GM12878 (cell line): ENCODE measurements at regions not wholly inside any gene's neighbourhood (a gene's known extent, or its start where the extent isn't known, plus 50 kb on each side); places are given as distances from the start of the nearest gene placed in this dataset.

Experiments
- ATAC-seq: fragments of 200-7000 bp; cut with Tn5 transposase; 3 replicates; pipeline ENCODE4 v1.9.1; 2020; ENCODE audit warnings: mild to moderate bottlenecking, moderate library complexity
- BruUV-seq: library from RNA; stranded (reverse); fragments of 400-500 nt; replicated peaks from 2 replicates; lab custom pipeline; 2021; lab: Mats Ljungman, UMichigan
- CTCF ChIA-PET: fragments of 300-600 bp; sonication (Branson Sonifier 250); formaldehyde crosslinking; extraction: SDS; loops from one replicate; lab custom pipeline; 2021; ENCODE audit warnings: inconsistent platforms; lab: Yijun Ruan, JAX
- POLR2A ChIA-PET: fragments of 350-600 bp; formaldehyde crosslinking; extraction: SDS; loops from one replicate; lab custom pipeline; 2021; ENCODE audit warnings: inconsistent platforms; lab: Charles Lee
- RAD21 ChIA-PET: fragments of 300-600 bp; sonication (Branson Sonifier 250); formaldehyde crosslinking; loops from one replicate; lab custom pipeline; 2023; ENCODE audit warnings: antibody characterized with exemption; ENCODE audit not compliant: unreplicated experiment; lab: Charles Lee
- SMC1A ChIA-PET: fragments of 300-600 bp; sonication (Branson Sonifier 250); formaldehyde crosslinking; loops from one replicate; lab custom pipeline; 2023; ENCODE audit not compliant: unreplicated experiment, uncharacterized antibody; lab: Charles Lee
- DNase-seq: peaks from one replicate; pipeline ENCODE4 v3.0.0-alpha.2; 2011; ENCODE audit warnings: low read depth, low spot score
- FAIRE-seq: peaks from 3 replicates; lab custom pipeline; 2011; peaks lifted over from hg19 to GRCh38; lab: Jason Lieb, UNC
- H2AFZ ChIP-seq: 2 replicates; pipeline ENCODE4 v1.6.0; 2011; ENCODE audit warnings: low read depth, low read length, control low read depth; ENCODE audit not compliant: control insufficient read depth
- H3K27ac ChIP-seq: 2 replicates; pipeline ENCODE4 v1.5.1; 2011; ENCODE audit warnings: control low read depth; ENCODE audit not compliant: control insufficient read depth, insufficient read depth
- H3K27me3 ChIP-seq, 2 experiments: replicated peaks in 1 of 2; 2 replicates each; pipeline versions ENCODE4 v1.6.0 to v1.6.1; 2011; ENCODE audit warnings: low read length in 1 of 2; ENCODE audit not compliant: control insufficient read depth in 2 of 2, insufficient read depth in 2 of 2
- H3K36me3 ChIP-seq, 2 experiments: 2 replicates each; pipeline ENCODE4 v1.5.1; 2011; ENCODE audit warnings: low read length in 1 of 2; ENCODE audit not compliant: control insufficient read depth in 2 of 2, insufficient read depth in 2 of 2
- H3K4me1 ChIP-seq: 2 replicates; pipeline ENCODE4 v1.6.1; 2011; ENCODE audit warnings: mild to moderate bottlenecking, low read length, moderate library complexity, mixed read lengths; ENCODE audit not compliant: control insufficient read depth, insufficient read depth
- H3K4me2 ChIP-seq: 2 replicates; pipeline ENCODE4 v1.6.0; 2011; ENCODE audit warnings: control low read depth; ENCODE audit not compliant: control insufficient read depth, insufficient read depth
- H3K4me3 ChIP-seq: fragments of 200-600 bp; sonication (generic); 2 replicates; pipeline ENCODE4 v1.5.1; 2016
- H3K79me2 ChIP-seq: 2 replicates; pipeline ENCODE4 v1.6.0; 2011; ENCODE audit warnings: low read length; ENCODE audit not compliant: control insufficient read depth, insufficient read depth
- H3K9ac ChIP-seq: 2 replicates; pipeline ENCODE4 v1.8.0; 2011; ENCODE audit warnings: low read length, control low read depth, mixed read lengths; ENCODE audit not compliant: control insufficient read depth, insufficient read depth
- H3K9me3 ChIP-seq: replicated peaks from 3 replicates; pipeline ENCODE4 v1.5.1; 2011; ENCODE audit warnings: mild to moderate bottlenecking, low read length; ENCODE audit not compliant: control insufficient read depth, insufficient read depth
- H4K20me1 ChIP-seq: 2 replicates; pipeline ENCODE4 v1.6.0; 2011; ENCODE audit not compliant: control insufficient read depth, insufficient read depth
- FOXM1 ChIP-seq: IDR thresholded peaks from 2 replicates; pipeline ENCODE4 v1.6.1; 2012; ENCODE audit warnings: low read depth, mild to moderate bottlenecking, inconsistent platforms, low read length, moderate library complexity
- HDAC6 ChIP-seq: fragments of 200-600 bp; sonication (generic); IDR thresholded peaks from one replicate; pipeline ENCODE4 v1.8.0; 2017; ENCODE audit warnings: antibody characterized with exemption; ENCODE audit not compliant: unreplicated experiment
- JUNB ChIP-seq: IDR thresholded peaks from 2 replicates; pipeline ENCODE4 v1.6.1; 2016; ENCODE audit warnings: antibody characterized with exemption, mild to moderate bottlenecking
- LARP7 ChIP-seq: fragments of 450-650 bp; IDR thresholded peaks from 2 replicates; pipeline ENCODE4 v1.6.1; 2017; ENCODE audit warnings: mild to moderate bottlenecking
- MEF2B ChIP-seq: fragments of 450-650 bp; IDR thresholded peaks from 2 replicates; pipeline ENCODE4 v1.6.1; 2018; ENCODE audit warnings: mild to moderate bottlenecking, moderate library complexity; ENCODE audit not compliant: partially characterized antibody, poor library complexity, severe bottlenecking
- NBN ChIP-seq: fragments of 450-650 bp; IDR thresholded peaks from 2 replicates; pipeline ENCODE4 v1.6.1; 2016
- NFYB ChIP-seq: IDR thresholded peaks from 2 replicates; pipeline ENCODE4 v1.6.1; 2011; ENCODE audit warnings: low read depth, mild to moderate bottlenecking, low read length, improper control_type of control experiment, moderate library complexity; ENCODE audit not compliant: insufficient read depth
- POLR2AphosphoS5 ChIP-seq: IDR thresholded peaks from 2 replicates; pipeline ENCODE4 v1.6.1; 2011; ENCODE audit warnings: mild to moderate bottlenecking, low read length, inconsistent platforms
- SIN3A ChIP-seq: IDR thresholded peaks from 2 replicates; pipeline ENCODE4 v1.6.1; 2012; ENCODE audit warnings: low read depth, low read length, improper control_type of control experiment
- TAF1 ChIP-seq: IDR thresholded peaks from 2 replicates; pipeline ENCODE4 v1.6.1; 2011; ENCODE audit warnings: mild to moderate bottlenecking, low read depth, low read length, borderline replicate concordance
- WGBS: methylation state at CpG from one replicate; pipeline ENCODE4 v1.1.6; 2016; ENCODE audit warnings: low lambda C conversion rate; ENCODE audit not compliant: insufficient replicate concordance, insufficient coverage; ENCODE audit errors: missing lambda C conversion rate; 5-methylcytosine and 5-hydroxymethylcytosine counted together
- in situ Hi-C: fragments of 300-500 bp; cut with MboI; formaldehyde crosslinking; loops from 9 replicates; pipeline ENCODE4 v1.14.3; 2018; ENCODE audit warnings: mixed read lengths
- intact Hi-C: fragments of 100-400 bp; cut with micrococcal nuclease; formaldehyde crosslinking; loops from one replicate; pipeline ENCODE4 v1.14.2; 2022; ENCODE audit not compliant: unreplicated experiment
- TF ChIP-seq, protein P1 (sequence below): fragments of 450-650 bp; formaldehyde crosslinking; IDR thresholded peaks from 2 replicates; pipeline ENCODE4 v1.5.0; 2022; ENCODE audit warnings: mild to moderate bottlenecking, missing genetic modification characterization
- TF ChIP-seq, protein P2 (sequence below): IDR thresholded peaks from 2 replicates; pipeline ENCODE4 v1.6.1; 2012; ENCODE audit warnings: improper control_type of control experiment, low read depth, low read length; ENCODE audit not compliant: insufficient replicate concordance

DNA sequence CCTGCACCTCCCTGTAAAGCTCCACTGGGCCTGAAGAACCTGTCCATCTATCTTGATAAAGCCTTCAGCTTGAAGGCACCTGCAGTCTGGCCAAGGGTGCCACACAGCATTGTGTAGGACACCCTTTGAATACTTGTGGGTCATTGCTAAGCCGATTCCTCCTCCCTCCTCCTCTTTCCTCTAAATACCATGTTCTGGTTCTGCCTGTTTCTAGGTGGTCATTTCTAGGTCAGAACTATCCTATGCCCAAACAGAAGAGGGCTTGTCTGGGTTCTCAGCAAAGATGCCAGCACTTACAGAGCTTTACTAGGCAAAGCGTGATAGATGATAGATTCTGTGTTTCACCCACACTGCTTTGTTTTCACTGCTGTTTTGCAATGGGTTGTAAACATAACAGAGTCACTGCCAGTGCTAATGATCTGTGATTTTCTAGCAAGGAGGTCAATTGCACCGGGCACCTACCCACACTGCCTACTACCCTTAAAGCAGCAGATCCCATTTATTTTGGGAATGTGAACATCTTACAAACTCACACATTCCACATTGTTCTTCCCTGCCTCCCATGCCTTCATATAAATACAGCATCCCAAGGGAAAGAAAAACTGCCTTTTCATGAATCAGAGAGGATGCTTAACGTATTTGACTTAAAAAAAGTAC lies 279.1 kb upstream of the PITRM1 start (continued):
- TF ChIP-seq, protein P1, sequence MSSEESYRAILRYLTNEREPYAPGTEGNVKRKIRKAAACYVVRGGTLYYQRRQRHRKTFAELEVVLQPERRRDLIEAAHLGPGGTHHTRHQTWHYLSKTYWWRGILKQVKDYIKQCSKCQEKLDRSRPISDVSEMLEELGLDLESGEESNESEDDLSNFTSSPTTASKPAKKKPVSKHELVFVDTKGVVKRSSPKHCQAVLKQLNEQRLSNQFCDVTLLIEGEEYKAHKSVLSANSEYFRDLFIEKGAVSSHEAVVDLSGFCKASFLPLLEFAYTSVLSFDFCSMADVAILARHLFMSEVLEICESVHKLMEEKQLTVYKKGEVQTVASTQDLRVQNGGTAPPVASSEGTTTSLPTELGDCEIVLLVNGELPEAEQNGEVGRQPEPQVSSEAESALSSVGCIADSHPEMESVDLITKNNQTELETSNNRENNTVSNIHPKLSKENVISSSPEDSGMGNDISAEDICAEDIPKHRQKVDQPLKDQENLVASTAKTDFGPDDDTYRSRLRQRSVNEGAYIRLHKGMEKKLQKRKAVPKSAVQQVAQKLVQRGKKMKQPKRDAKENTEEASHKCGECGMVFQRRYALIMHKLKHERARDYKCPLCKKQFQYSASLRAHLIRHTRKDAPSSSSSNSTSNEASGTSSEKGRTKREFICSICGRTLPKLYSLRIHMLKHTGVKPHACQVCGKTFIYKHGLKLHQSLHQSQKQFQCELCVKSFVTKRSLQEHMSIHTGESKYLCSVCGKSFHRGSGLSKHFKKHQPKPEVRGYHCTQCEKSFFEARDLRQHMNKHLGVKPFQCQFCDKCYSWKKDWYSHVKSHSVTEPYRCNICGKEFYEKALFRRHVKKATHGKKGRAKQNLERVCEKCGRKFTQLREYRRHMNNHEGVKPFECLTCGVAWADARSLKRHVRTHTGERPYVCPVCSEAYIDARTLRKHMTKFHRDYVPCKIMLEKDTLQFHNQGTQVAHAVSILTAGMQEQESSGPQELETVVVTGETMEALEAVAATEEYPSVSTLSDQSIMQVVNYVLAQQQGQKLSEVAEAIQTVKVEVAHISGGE (CRISPR knock-in tag) = no peak
- TF ChIP-seq, all 136 proteins: peak for 0

DNA sequence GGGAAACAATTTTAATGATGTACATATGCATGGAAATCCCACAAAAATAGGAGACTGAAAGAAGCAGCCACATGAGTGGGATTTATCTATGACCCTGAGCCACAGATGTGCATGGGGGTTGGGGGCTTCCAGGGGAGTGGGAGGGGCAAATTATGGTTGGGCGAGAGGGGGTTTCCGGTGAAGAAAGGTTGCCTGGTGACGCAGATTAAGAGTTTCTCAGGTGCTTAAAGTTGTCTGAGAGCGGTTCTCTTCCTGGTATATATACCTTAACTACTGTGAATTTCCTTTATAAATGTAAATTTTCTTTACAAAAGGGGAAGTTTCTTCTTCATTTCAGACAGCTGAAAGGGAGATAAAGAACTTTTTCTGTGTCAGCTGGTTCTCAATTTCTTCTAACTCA lies 273.6 kb upstream of the PITRM1 start:
- H3K36me3 ChIP-seq = no peaks in the 10 kb centered on the region
- H3K9ac ChIP-seq = no peak overlapping the region
- DNase-seq (no peak), FAIRE-seq (no peak), ATAC-seq (no peak)
- TF ChIP-seq POLR2AphosphoS5 (no peak), MEF2B (no peak), FOXM1 (no peak), SIN3A (no peak), TAF1 (no peak), JUNB (no peak), NBN (no peak), NFYB (no peak), LARP7 (no peak), HDAC6 (no peak)
- TF ChIP-seq, protein P2, sequence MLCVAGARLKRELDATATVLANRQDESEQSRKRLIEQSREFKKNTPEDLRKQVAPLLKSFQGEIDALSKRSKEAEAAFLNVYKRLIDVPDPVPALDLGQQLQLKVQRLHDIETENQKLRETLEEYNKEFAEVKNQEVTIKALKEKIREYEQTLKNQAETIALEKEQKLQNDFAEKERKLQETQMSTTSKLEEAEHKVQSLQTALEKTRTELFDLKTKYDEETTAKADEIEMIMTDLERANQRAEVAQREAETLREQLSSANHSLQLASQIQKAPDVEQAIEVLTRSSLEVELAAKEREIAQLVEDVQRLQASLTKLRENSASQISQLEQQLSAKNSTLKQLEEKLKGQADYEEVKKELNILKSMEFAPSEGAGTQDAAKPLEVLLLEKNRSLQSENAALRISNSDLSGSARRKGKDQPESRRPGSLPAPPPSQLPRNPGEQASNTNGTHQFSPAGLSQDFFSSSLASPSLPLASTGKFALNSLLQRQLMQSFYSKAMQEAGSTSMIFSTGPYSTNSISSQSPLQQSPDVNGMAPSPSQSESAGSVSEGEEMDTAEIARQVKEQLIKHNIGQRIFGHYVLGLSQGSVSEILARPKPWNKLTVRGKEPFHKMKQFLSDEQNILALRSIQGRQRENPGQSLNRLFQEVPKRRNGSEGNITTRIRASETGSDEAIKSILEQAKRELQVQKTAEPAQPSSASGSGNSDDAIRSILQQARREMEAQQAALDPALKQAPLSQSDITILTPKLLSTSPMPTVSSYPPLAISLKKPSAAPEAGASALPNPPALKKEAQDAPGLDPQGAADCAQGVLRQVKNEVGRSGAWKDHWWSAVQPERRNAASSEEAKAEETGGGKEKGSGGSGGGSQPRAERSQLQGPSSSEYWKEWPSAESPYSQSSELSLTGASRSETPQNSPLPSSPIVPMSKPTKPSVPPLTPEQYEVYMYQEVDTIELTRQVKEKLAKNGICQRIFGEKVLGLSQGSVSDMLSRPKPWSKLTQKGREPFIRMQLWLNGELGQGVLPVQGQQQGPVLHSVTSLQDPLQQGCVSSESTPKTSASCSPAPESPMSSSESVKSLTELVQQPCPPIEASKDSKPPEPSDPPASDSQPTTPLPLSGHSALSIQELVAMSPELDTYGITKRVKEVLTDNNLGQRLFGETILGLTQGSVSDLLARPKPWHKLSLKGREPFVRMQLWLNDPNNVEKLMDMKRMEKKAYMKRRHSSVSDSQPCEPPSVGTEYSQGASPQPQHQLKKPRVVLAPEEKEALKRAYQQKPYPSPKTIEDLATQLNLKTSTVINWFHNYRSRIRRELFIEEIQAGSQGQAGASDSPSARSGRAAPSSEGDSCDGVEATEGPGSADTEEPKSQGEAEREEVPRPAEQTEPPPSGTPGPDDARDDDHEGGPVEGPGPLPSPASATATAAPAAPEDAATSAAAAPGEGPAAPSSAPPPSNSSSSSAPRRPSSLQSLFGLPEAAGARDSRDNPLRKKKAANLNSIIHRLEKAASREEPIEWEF = no peak
- BruUV-seq = no TSS peak
- H4K20me1 ChIP-seq = no peaks in the 10 kb centered on the region
- H3K4me1 ChIP-seq = peaks cover 2% of the 10 kb centered on the region; the same call in 1 of the 2 replicates
- no peak overlapping the region for H2AFZ ChIP-seq
- no peak overlapping the region; the same call in 1 of the 2 replicates for H3K27ac ChIP-seq
- WGBS = 22% methylated on average over 4 of the region's 4 CpGs
- ChIA-PET POLR2A (no interaction called here), SMC1A (interaction anchor here (0.5 to 0.6 kb wide), 2 partner anchors 638 to 762 kb away, joined by 3 read pairs; no protein-coding TSS in a partner anchor), RAD21 (interaction anchor here (0.6 kb wide), 1 partner anchor 839 kb away, joined by 3 read pairs; no protein-coding TSS in a partner anchor), CTCF (no interaction called here)
- no peaks in the 10 kb centered on the region for H3K27me3 ChIP-seq
- in situ Hi-C loops = no loop called here
- no peak overlapping the region for H3K4me2 ChIP-seq
- no peak overlapping the region for H3K4me3 ChIP-seq
- no peaks in the 10 kb centered on the region for H3K79me2 ChIP-seq
- H3K9me3 ChIP-seq = no peaks in the 10 kb centered on the region; the same call in 2 of the 3 replicates
- intact Hi-C loops = no loop called here
